Right cardiac atrium (tissue), 5 donors: ENCODE measurements at regions not wholly inside any gene's neighbourhood (a gene's known extent, or its start where the extent isn't known, plus 50 kb on each side); places are given as distances from the start of the nearest gene placed in this dataset.

Experiments
- ATAC-seq, 2 donors: fragments of 200-7000 bp; cut with Tn5 transposase; one replicate each; pipeline versions ENCODE4 v1.8.0 to v1.9.1; 2020; ENCODE audit warnings: moderate library complexity in 2 of 2, mild to moderate bottlenecking in 1 of 2
- DNase-seq, 3 donors: peaks; one replicate each; pipeline ENCODE4 v3.0.0-alpha.2; 2020
- H3K27ac ChIP-seq: one replicate; pipeline ENCODE4 v1.5.1; 2013; ENCODE audit warnings: mild to moderate bottlenecking, low read length, control low read depth, moderate library complexity
- H3K27me3 ChIP-seq: one replicate; pipeline ENCODE4 v1.6.1; 2013; ENCODE audit not compliant: control insufficient read depth, insufficient read depth
- H3K4me1 ChIP-seq: one replicate; pipeline ENCODE4 v1.6.1; 2013; ENCODE audit warnings: low read length; ENCODE audit not compliant: control insufficient read depth, insufficient read depth
- H3K4me3 ChIP-seq: one replicate; pipeline ENCODE4 v1.5.1; 2013; ENCODE audit warnings: low read length, control low read depth
- H3K9me3 ChIP-seq: one replicate; pipeline ENCODE4 v1.6.1; 2013; ENCODE audit warnings: low read length; ENCODE audit not compliant: control insufficient read depth
- WGBS: extraction: QIAGEN DNeasy Blood & Tissue Kit; methylation state at CpG from one replicate; pipeline ENCODE4 v1.1.7; 2013; 5-methylcytosine and 5-hydroxymethylcytosine counted together
- intact Hi-C, 4 donors: fragments of 100-400 bp; cut with DNase I; formaldehyde crosslinking; loops; one replicate each; pipeline versions ENCODE4 v1.11.0 to v1.14.0; 2022 to 2023
- donor health status: healthy with polysubstance abuse.
- donor health status: DM: no; HTN: yes; CAD: no.
- donor health status: DM: no; HTN: no; CAD: no.
- donor health status: DM: no; HTN: yes; CAD: no; lungs with severe emphysema.
- donor health status: DM: yes; HTN: yes; CAD: no.

GRCh38 chr6:3640868-3641267, 110.6 kb downstream of the PXDC1 start:
- no peaks in the 10 kb centered on the region for H3K27me3 ChIP-seq
- WGBS = 90% methylated on average over 2 of the region's 2 CpGs
- no peak overlapping the region for H3K4me3 ChIP-seq
- no peaks in the 10 kb centered on the region for H3K4me1 ChIP-seq
- DNase-seq = no peak
- H3K27ac ChIP-seq = no peak overlapping the region
- ATAC-seq = no peak
- H3K9me3 ChIP-seq = no peaks in the 10 kb centered on the region
- intact Hi-C loops = no loop called here

GRCh38 chr6:3638662-3639061, 112.9 kb downstream of the PXDC1 start:
- 87% methylated on average over 4 of the region's 4 CpGs for WGBS
- DNase-seq (no peak), ATAC-seq (no peak)
- intact Hi-C loops = no loop called here
- Histone ChIP-seq H3K4me1 (no peaks in the 10 kb centered on the region), H3K9me3 (no peaks in the 10 kb centered on the region), H3K27me3 (no peaks in the 10 kb centered on the region), H3K27ac (no peak overlapping the region), H3K4me3 (no peak overlapping the region)

GRCh38 chr6:3636060-3636459, 115.5 kb downstream of the PXDC1 start:
- ATAC-seq (no peak), DNase-seq (no peak)
- 78% methylated on average over 8 of the region's 8 CpGs for WGBS
- no peak overlapping the region for H3K27ac ChIP-seq
- H3K4me3 ChIP-seq = no peak overlapping the region
- no peaks in the 10 kb centered on the region for H3K27me3 ChIP-seq
- H3K4me1 ChIP-seq = no peaks in the 10 kb centered on the region
- intact Hi-C loops = no loop called here
- H3K9me3 ChIP-seq = no peaks in the 10 kb centered on the region

- H3K4me3 ChIP-seq = no peak overlapping the region
- ATAC-seq (no peak), DNase-seq (no peak)
- H3K27ac ChIP-seq = no peak overlapping the region
- 80% methylated on average over 4 of the region's 4 CpGs for WGBS
- intact Hi-C loops = no loop called here
- H3K9me3 ChIP-seq = no peaks in the 10 kb centered on the region
- H3K4me1 ChIP-seq = no peaks in the 10 kb centered on the region
- H3K27me3 ChIP-seq = no peaks in the 10 kb centered on the region
Measured at GRCh38 chr6:3635482-3635881, 116.0 kb downstream of the PXDC1 start.

- H3K9me3 ChIP-seq = no peaks in the 10 kb centered on the region
- H3K27me3 ChIP-seq = no peaks in the 10 kb centered on the region
- no peak overlapping the region for H3K27ac ChIP-seq
- H3K4me3 ChIP-seq = no peak overlapping the region
- DNase-seq = no peak
- H3K4me1 ChIP-seq = no peaks in the 10 kb centered on the region
- no peak for ATAC-seq
- intact Hi-C loops = no loop called here
- 89% methylated on average over 5 of the region's 5 CpGs for WGBS
Measured at GRCh38 chr6:3634280-3634816, 117.2 kb downstream of the PXDC1 start.

- ATAC-seq = no peak
- intact Hi-C loops = no loop called here
- no peaks in the 10 kb centered on the region for H3K27me3 ChIP-seq
- no peaks in the 10 kb centered on the region for H3K9me3 ChIP-seq
- no peak overlapping the region for H3K27ac ChIP-seq
- H3K4me3 ChIP-seq = no peak overlapping the region
- no peak for DNase-seq
- 88% methylated on average over 5 of the region's 5 CpGs for WGBS
- no peaks in the 10 kb centered on the region for H3K4me1 ChIP-seq
Measured at GRCh38 chr6:3633711-3634110, 117.8 kb downstream of the PXDC1 start.

- Histone ChIP-seq H3K27me3 (no peaks in the 10 kb centered on the region), H3K9me3 (no peaks in the 10 kb centered on the region), H3K4me1 (no peaks in the 10 kb centered on the region), H3K4me3 (no peak overlapping the region), H3K27ac (no peak overlapping the region)
- 95% methylated on average over 7 of the region's 7 CpGs for WGBS
- ATAC-seq (no peak), DNase-seq (no peak)
- intact Hi-C loops = no loop called here
Measured at GRCh38 chr6:3631877-3632276, 119.6 kb downstream of the PXDC1 start.

GRCh38 chr6:3631186-3631585, 120.3 kb downstream of the PXDC1 start:
- Histone ChIP-seq H3K4me1 (no peaks in the 10 kb centered on the region), H3K4me3 (no peak overlapping the region), H3K9me3 (no peaks in the 10 kb centered on the region), H3K27ac (no peak overlapping the region), H3K27me3 (no peaks in the 10 kb centered on the region)
- 93% methylated on average over 3 of the region's 3 CpGs for WGBS
- ATAC-seq = no peak
- no peak for DNase-seq
- intact Hi-C loops = no loop called here

GRCh38 chr6:3630258-3630835, 121.2 kb downstream of the PXDC1 start:
- DNase-seq = no peak

GRCh38 chr6:3627956-3628835, 123.3 kb downstream of the PXDC1 start:
- intact Hi-C loops = no loop called here
- 54% methylated on average over 20 of the region's 20 CpGs for WGBS

More at GRCh38 chr6:3630258-3630835, 121.2 kb downstream of the PXDC1 start:
- intact Hi-C loops = no loop called here
- no peak overlapping the region for H3K4me3 ChIP-seq
- WGBS = 87% methylated on average over 4 of the region's 4 CpGs
- ATAC-seq = peak in 1 of 2 donors; percentile 18
- H3K27ac ChIP-seq = no peak overlapping the region
- no peaks in the 10 kb centered on the region for H3K4me1 ChIP-seq
- no peaks in the 10 kb centered on the region for H3K9me3 ChIP-seq
- no peaks in the 10 kb centered on the region for H3K27me3 ChIP-seq

GRCh38 chr6:3627501-3627900, 124.0 kb downstream of the PXDC1 start:
- Histone ChIP-seq H3K27ac (no peak overlapping the region), H3K27me3 (no peaks in the 10 kb centered on the region), H3K4me3 (no peak overlapping the region), H3K4me1 (no peaks in the 10 kb centered on the region), H3K9me3 (no peaks in the 10 kb centered on the region)
- no peak for DNase-seq
- no peak for ATAC-seq
- intact Hi-C loops = no loop called here
- 72% methylated on average over 9 of the region's 9 CpGs for WGBS

More at GRCh38 chr6:3627956-3628835, 123.3 kb downstream of the PXDC1 start:
- H3K27me3 ChIP-seq = no peaks in the 10 kb centered on the region
- no peak for DNase-seq
- H3K9me3 ChIP-seq = no peaks in the 10 kb centered on the region
- H3K4me3 ChIP-seq = no peak overlapping the region
- no peak for ATAC-seq
- no peak overlapping the region for H3K27ac ChIP-seq
- H3K4me1 ChIP-seq = no peaks in the 10 kb centered on the region
